ENCODE measurements at regions not wholly inside any gene's neighbourhood (a gene's known extent, or its start where the extent isn't known, plus 50 kb on each side); places are given as distances from the start of the nearest gene placed in this dataset.

DNA sequence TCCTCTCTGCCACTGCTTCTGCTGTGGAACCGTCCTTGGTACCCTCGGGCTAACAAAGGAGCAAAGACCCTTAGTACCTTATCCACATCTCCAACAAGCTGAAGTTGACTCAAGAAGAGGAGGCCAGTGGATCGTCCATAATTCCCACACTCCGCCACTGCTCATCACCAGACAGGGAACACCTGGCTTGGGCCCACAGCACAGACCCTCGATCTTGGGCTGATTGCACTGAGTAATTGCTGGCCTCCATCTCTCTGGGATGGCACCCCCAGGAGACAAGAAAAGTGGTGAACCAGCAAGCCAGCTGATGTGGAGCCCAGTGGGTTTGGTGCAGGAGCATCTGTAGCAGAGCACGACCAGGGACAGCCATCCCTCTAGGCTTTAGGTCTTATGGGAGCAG is 109.4 kb upstream of the GRIK2 start:
- TF ChIP-seq, protein P1, sequence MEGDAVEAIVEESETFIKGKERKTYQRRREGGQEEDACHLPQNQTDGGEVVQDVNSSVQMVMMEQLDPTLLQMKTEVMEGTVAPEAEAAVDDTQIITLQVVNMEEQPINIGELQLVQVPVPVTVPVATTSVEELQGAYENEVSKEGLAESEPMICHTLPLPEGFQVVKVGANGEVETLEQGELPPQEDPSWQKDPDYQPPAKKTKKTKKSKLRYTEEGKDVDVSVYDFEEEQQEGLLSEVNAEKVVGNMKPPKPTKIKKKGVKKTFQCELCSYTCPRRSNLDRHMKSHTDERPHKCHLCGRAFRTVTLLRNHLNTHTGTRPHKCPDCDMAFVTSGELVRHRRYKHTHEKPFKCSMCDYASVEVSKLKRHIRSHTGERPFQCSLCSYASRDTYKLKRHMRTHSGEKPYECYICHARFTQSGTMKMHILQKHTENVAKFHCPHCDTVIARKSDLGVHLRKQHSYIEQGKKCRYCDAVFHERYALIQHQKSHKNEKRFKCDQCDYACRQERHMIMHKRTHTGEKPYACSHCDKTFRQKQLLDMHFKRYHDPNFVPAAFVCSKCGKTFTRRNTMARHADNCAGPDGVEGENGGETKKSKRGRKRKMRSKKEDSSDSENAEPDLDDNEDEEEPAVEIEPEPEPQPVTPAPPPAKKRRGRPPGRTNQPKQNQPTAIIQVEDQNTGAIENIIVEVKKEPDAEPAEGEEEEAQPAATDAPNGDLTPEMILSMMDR (IDR thresholded peaks at IDR 0.05; ENCODE audit: insufficient read depth, low read length, missing control alignments), result no peak
- ChIA-PET POLR2A (no interaction called here), CTCF (no interaction called here)
- DNase-seq (ENCODE audit: low read depth, low spot score), result no peak
- no peak overlapping the region for H3K4me3 ChIP-seq (ENCODE audit: low read depth, low read length)

DNA sequence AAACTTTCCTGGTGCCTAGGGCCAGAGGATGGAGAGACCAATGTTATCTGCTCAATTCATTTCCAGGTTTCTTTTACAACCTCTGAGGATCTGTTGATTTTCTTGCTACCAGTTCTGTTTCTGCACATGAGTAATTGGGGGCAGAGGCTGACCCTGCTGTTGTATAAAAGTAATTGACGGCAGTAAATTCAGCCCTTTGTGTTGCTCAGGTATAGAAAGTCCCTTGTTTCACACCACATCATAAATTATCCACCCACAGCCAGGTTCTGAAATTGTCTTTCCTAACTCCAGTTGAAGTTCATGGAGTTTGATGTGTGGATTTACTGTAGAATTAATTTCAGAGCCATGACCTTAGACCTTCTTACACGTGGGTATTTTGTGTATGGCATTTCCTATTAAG is 107.4 kb upstream of the GRIK2 start:
- ChIA-PET POLR2A (no interaction called here), CTCF (no interaction called here)
- DNase-seq (ENCODE audit: low read depth, low spot score), result no peak
- TF ChIP-seq, protein P1 (IDR thresholded peaks at IDR 0.05; ENCODE audit: insufficient read depth, low read length, missing control alignments), result no peak
- H3K4me3 ChIP-seq (ENCODE audit: low read depth, low read length), result no peak overlapping the region

DNA sequence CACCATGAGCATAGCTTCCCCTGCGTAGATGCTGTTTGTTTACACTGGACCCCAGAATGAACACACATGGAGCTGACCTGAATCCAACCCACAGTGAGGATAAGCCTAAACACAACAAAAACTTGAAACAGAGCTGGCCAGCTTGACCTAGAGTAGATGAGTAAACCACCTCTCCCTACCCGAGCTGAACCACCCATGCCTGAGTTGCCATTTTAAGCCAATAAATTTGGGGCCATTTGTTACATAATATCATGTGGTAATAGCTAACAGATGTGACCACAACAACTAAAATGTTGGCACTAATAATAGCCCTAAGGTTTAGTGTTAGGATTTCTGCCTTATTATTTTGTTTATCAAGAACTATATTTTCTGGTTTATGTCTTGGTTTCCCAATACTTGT is 103.2 kb upstream of the GRIK2 start:
- TF ChIP-seq, protein P1 (IDR thresholded peaks at IDR 0.05; ENCODE audit: insufficient read depth, low read length, missing control alignments), result no peak
- no peak for DNase-seq (ENCODE audit: low read depth, low spot score)
- no peak overlapping the region for H3K4me3 ChIP-seq (ENCODE audit: low read depth, low read length)
- ChIA-PET POLR2A (no interaction called here), CTCF (no interaction called here)

DNA sequence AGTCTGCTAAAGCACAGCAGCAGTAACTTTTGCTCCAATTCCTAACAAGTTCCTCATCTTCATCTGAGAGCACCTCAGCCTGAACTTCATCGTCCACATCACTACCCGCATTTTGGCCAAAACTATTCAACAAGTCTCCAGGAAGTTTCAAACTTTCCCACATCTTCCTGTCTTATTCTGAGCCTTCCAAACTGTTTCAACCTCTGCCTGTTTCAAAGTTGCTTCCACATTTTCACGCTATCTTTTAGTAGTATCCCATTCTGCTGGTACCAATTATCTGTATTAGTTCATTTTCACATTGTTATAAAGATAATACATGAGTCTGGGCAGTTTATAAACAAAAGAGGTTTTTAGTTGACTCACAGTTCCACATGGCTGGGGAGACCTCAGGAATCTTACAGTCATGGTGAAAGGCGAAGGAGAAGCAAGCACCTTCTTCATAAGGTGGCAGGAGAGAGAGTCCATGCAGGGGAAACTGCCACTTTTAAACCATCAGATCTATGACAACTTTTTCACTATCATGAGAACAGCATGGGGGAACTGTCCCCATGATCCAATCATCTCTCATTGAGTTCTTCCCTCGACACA is 99.4 kb upstream of the GRIK2 start:
- H3K4me3 ChIP-seq (ENCODE audit: low read depth, low read length), result no peak overlapping the region
- DNase-seq (ENCODE audit: low read depth, low spot score), result no peak
- TF ChIP-seq, protein P1 (IDR thresholded peaks at IDR 0.05; ENCODE audit: insufficient read depth, low read length, missing control alignments), result no peak
- POLR2A ChIA-PET, result no interaction called here
- CTCF ChIA-PET, result no interaction called here

DNA sequence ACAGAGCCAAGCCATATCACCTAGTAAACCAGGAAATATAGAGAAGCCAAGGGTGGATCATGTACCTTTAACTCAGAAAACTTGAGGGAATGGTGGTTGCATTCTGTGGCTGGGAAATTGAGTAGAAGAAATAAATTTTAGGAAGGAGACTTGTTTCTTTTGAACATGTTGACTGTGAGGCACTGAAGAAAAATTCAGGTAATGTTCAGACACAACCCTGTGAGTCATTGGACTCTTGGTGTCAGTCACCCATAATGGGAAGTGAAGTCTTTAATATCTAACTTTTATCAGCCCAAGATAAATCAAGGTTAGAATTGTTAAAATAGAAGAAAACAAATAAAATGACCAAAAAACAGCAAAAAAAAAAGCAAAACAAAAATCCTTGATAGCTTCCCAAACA is 98.8 kb upstream of the GRIK2 start:
- DNase-seq (ENCODE audit: low read depth, low spot score), result no peak
- no peak overlapping the region for H3K4me3 ChIP-seq (ENCODE audit: low read depth, low read length)
- CTCF ChIA-PET, result no interaction called here
- POLR2A ChIA-PET, result no interaction called here
- TF ChIP-seq, protein P1 (IDR thresholded peaks at IDR 0.05; ENCODE audit: insufficient read depth, low read length, missing control alignments), result no peak

DNA sequence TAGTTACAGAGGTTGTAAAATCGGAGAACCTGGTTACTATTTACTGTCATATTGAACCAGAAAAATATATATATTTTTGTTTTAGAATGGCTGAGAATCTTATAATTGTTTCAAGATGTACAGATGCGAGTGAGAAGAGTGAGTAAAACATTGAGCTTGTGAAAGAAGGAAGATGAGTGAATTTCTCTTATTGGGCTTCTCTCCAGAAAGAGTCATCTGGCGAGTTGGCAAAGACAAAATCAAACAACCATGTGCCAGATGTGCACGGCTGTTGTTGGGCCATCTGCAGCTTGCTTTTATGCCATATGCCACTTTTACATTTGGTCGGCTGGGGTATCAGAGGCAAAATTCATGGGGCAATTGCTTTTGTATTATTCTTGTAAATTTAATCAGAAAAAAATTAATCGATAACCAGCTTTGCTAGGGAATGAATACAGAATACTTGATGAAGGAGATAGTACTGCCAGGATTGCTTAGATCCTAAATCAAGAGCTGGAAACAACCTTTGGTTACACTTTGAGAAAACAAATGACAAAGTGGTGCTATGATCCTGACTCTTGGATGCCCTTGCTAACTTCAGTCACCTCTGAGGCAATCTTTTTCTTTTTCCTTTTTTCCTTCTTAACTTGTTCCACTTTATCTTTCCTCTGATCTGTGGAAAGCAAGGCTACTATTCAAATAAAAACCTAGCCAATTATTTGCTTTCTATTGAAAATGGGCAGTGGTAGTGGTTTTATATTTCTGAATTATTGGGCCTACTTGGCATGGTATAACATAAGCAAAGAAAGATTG is 97.1 kb upstream of the GRIK2 start:
- H3K4me3 ChIP-seq (ENCODE audit: low read depth, low read length), result no peak overlapping the region
- CTCF ChIA-PET, result interaction anchor here (1.0 kb wide), 1 partner anchor 10 kb away, joined by 4 read pairs; no protein-coding TSS in a partner anchor
- TF ChIP-seq, protein P1 (IDR thresholded peaks at IDR 0.05; ENCODE audit: insufficient read depth, low read length, missing control alignments), result no peak
- DNase-seq (ENCODE audit: low read depth, low spot score), result no peak
- POLR2A ChIA-PET, result no interaction called here

Data from AG04449 (cell line).